ENCODE measurements at regions not wholly inside any gene's neighbourhood (a gene's known extent, or its start where the extent isn't known, plus 50 kb on each side); places are given as distances from the start of the nearest gene placed in this dataset.
"Not testable (repeated sequence)": the region's sequence is repeated elsewhere in the genome, so short reads cannot be mapped to it uniquely, and the experiment has no call there.

DNA sequence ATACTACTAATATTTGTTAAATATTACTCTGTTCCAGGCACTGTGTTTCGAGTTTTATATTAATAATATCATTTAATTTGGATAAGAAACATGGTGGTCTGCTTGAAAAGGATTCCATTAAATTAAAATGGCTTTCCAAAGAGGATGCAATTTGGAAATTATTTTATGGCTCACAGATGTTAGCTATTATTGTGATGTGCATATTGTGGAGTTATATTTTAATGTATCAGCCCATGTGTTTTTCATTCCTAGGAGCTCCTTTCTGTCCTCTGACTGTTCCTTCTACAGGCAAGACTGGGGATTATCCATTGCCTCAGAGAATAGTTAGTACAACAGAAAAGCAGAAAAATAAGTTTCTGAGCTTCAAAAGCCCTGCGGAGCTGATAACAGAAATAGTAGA is 376.7 kb upstream of the PDZRN3 start:
- H3K4me3 ChIP-seq = no peak overlapping the region
- no peaks in the 10 kb centered on the region for H3K36me3 ChIP-seq
- 60 to 70% (median 69%) methylated on average over 2 of the region's 2 CpGs for WGBS, 5 donors
- no peaks in the 10 kb centered on the region for H3K4me1 ChIP-seq
- intact Hi-C loops (cut with DNase I; ENCODE audit: low total_unique reads) = no loop called here
- H3K9me3 ChIP-seq = no peaks in the 10 kb centered on the region
- TF ChIP-seq POLR2A (IDR thresholded peaks at IDR 0.05) = no peak
- TF ChIP-seq POLR2AphosphoS5 (IDR thresholded peaks at IDR 0.05) = no peak
- TF ChIP-seq, protein P1, sequence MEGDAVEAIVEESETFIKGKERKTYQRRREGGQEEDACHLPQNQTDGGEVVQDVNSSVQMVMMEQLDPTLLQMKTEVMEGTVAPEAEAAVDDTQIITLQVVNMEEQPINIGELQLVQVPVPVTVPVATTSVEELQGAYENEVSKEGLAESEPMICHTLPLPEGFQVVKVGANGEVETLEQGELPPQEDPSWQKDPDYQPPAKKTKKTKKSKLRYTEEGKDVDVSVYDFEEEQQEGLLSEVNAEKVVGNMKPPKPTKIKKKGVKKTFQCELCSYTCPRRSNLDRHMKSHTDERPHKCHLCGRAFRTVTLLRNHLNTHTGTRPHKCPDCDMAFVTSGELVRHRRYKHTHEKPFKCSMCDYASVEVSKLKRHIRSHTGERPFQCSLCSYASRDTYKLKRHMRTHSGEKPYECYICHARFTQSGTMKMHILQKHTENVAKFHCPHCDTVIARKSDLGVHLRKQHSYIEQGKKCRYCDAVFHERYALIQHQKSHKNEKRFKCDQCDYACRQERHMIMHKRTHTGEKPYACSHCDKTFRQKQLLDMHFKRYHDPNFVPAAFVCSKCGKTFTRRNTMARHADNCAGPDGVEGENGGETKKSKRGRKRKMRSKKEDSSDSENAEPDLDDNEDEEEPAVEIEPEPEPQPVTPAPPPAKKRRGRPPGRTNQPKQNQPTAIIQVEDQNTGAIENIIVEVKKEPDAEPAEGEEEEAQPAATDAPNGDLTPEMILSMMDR (IDR thresholded peaks at IDR 0.05) = no peak
- no peak for TF ChIP-seq EP300 (IDR thresholded peaks at IDR 0.05)
- no peak overlapping the region for H3K27ac ChIP-seq
- no peak for DNase-seq
- no peaks in the 10 kb centered on the region for H3K27me3 ChIP-seq

- intact Hi-C loops (cut with DNase I; ENCODE audit: low total_unique reads) = no loop called here
- 60 to 80% (median 70%) methylated on average over 1 of the region's 1 CpG for WGBS, 5 donors
Measured at GRCh38 chr3:74000725-74001124, 376.0 kb upstream of the PDZRN3 start.

GRCh38 chr3:73999501-73999900 is 374.8 kb upstream of the PDZRN3 start:
- TF ChIP-seq, protein P1 (IDR thresholded peaks at IDR 0.05) = no peak
- TF ChIP-seq POLR2A (IDR thresholded peaks at IDR 0.05) = no peak
- no peak for TF ChIP-seq EP300 (IDR thresholded peaks at IDR 0.05)
- Histone ChIP-seq H3K27ac (no peak overlapping the region), H3K4me1 (no peaks in the 10 kb centered on the region), H3K27me3 (no peaks in the 10 kb centered on the region), H3K9me3 (no peaks in the 10 kb centered on the region), H3K36me3 (no peaks in the 10 kb centered on the region), H3K4me3 (no peak overlapping the region)
- DNase-seq = no peak
- 83 to 100% (median 93%) methylated on average over 1 of the region's 1 CpG for WGBS, 5 donors
- intact Hi-C loops (cut with DNase I; ENCODE audit: low total_unique reads) = no loop called here

More at GRCh38 chr3:74000725-74001124, 376.0 kb upstream of the PDZRN3 start:
- Histone ChIP-seq H3K9me3 (no peaks in the 10 kb centered on the region), H3K36me3 (no peaks in the 10 kb centered on the region), H3K27ac (no peak overlapping the region), H3K4me1 (no peaks in the 10 kb centered on the region), H3K27me3 (no peaks in the 10 kb centered on the region), H3K4me3 (no peak overlapping the region)
- TF ChIP-seq POLR2A (IDR thresholded peaks at IDR 0.05) (no peak), POLR2AphosphoS5 (IDR thresholded peaks at IDR 0.05) (no peak), EP300 (IDR thresholded peaks at IDR 0.05) (no peak)
- TF ChIP-seq, protein P1 (IDR thresholded peaks at IDR 0.05) = no peak
- DNase-seq = no peak

DNA sequence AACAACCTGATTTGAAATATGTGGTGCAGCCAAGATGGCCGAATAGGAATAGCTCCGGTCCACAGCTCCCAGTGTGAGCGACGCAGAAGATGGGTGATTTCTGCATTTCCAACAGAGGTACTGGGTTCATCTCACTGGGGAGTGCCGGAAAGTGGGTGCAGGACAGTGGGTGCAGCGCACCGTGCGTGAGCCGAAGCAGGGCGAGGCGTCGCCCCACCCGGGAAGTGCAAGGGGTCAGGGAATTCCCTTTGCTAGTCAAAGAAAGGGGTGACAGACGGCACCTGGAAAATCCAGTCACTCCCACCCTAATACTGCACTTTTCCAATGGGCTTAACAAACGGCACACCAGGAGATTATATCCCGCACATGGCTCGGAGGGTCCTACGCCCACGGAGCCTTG is 365.9 kb upstream of the PDZRN3 start:
- H3K36me3 ChIP-seq; H3K27ac ChIP-seq; H3K27me3 ChIP-seq; H3K4me3 ChIP-seq; H3K4me1 ChIP-seq; intact Hi-C loops (cut with DNase I; ENCODE audit: low total_unique reads); DNase-seq: not testable (repeated sequence)
- 90 to 97% (median 96%) methylated on average over 19 of the region's 19 CpGs for WGBS, 5 donors
- H3K9me3 ChIP-seq = peaks cover 0 to 10% (median 8%) of the 10 kb centered on the region in 4 donors

DNA sequence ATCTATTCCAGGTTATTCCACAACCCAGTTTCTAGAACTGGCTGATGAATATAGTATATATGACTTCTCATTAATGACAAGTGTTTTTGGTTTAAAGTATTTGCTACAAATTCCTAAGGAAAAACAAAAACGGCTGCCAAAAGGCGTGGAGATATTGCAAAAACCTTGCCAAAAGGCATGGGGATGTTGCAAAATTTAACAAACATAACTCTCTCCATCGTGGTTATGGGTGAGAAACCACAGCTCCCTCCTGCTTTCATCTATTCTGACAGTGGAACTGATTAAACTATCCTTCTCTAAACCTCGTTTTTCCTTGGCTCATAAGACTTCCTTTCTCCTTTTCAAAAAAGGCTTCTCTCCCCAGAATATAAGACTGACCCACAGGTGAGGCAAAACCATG is 342.0 kb upstream of the PDZRN3 start:
- no peaks in the 10 kb centered on the region for H3K4me1 ChIP-seq
- intact Hi-C loops (cut with DNase I; ENCODE audit: low total_unique reads) = no loop called here
- H3K27ac ChIP-seq = no peak overlapping the region
- no peak overlapping the region for H3K4me3 ChIP-seq
- peaks cover 0 to 5% (median 0%) of the 10 kb centered on the region in 4 donors for H3K9me3 ChIP-seq
- H3K27me3 ChIP-seq = no peaks in the 10 kb centered on the region
- no peaks in the 10 kb centered on the region for H3K36me3 ChIP-seq
- TF ChIP-seq, protein P1 (IDR thresholded peaks at IDR 0.05) = no peak
- TF ChIP-seq POLR2A (IDR thresholded peaks at IDR 0.05) (no peak), POLR2AphosphoS5 (IDR thresholded peaks at IDR 0.05) (no peak), EP300 (IDR thresholded peaks at IDR 0.05) (no peak)
- WGBS, 5 donors = 30 to 55% (median 47%) methylated on average over 4 of the region's 4 CpGs
- no peak for DNase-seq

All from stomach (tissue), 8 donors.